ENCODE measurements at regions not wholly inside any gene's neighbourhood (a gene's known extent, or its start where the extent isn't known, plus 50 kb on each side); places are given as distances from the start of the nearest gene placed in this dataset.
"Not testable (repeated sequence)": the region's sequence is repeated elsewhere in the genome, so short reads cannot be mapped to it uniquely, and the experiment has no call there.

DNA sequence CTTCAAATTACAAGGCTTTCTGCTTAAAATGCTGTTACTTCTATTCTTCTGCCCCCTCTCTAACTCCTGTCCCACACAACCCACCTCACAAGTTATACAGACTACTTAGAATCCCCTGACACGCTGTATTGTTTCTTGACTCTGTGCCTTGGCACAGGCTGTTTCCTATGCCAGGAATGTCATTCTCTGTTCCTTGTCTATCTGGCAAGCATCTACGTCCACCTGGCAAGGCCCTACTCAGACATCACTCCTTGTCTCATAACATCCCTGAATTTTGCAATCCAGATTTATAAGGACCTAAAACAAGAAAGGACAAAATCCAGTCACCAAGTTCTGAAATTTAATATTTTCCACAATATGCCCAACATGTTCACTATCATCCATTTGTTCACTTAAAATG is 182.0 kb upstream of the CHRM3 start:
- DNase-seq = no peak

DNA sequence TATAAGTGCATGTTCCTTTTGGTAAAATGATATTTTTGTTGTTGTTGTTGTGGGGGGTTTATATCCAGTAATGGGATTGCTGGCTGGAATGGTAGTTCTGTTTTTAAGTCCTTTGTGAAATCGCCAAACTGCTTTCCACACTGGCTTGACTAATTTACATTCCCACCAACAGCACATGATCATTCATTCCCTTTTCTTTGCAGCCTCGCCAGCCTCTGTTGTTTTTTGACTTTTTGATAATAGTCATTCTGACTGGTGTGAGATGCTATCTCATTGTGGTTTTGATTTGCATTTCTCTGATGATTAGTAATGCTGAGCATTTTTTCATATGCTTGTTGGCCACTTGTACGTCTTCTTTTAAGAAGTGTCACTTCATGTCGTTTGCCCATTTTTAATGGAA is 188.5 kb upstream of the CHRM3 start:
- no peak for DNase-seq

GRCh38 chr1:239189998-239190512 is 196.3 kb upstream of the CHRM3 start:
- no peak for DNase-seq

GRCh38 chr1:239186487-239186886 is 199.9 kb upstream of the CHRM3 start:
- DNase-seq = no peak

DNA sequence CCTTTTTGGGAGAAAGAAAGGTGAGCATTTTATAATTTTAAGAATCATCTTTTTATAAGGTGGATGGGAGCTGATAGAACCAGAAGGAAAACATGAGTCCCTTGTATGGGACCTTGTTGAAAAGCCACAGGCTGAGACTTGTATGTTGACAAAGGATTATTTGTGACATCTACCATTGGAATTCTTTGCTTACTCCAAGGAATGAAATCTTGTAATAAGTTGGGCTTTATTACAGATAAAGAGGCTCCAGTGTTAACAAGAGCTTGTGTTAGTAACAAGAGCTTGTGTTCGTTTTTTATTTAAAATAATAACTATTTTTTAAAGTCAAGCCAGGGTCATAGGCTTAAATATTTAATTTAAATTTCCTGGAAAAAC is 201.1 kb upstream of the CHRM3 start:
- DNase-seq = no peak

DNA sequence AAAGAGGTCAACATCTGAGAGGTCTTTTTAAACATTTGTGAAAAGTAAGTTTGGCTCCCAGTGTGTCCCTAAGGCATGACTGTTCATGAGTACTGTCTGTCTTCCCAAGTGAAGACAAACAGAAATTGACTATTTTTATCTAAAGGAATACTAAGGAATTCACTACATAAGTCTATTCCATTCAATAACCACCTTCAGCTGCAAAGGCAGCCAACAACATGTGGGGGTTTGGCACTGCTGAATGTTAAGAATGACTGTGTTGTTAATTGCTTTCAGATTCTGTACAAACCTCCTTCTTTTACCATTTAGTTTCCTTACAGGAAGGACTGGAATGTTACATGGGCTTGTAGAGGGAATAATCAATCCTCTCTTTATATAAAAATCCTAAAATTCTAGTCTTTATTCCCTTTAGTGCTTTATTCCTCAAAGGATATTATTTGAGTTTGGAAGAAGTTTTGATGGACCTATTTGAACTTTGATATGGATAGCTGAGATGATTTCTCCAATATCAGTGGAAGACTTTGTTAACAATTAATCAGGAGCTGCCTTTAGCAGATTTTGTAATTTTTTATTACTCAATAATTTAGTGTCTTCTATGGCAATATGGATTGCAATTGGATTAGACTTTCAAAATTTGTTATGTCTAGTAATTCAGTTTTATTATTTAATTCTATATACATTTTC is 201.7 kb upstream of the CHRM3 start:
- peak; percentile 59 for DNase-seq

- DNase-seq = no peak
Measured at GRCh38 chr1:239178961-239179360, 207.4 kb upstream of the CHRM3 start.

DNA sequence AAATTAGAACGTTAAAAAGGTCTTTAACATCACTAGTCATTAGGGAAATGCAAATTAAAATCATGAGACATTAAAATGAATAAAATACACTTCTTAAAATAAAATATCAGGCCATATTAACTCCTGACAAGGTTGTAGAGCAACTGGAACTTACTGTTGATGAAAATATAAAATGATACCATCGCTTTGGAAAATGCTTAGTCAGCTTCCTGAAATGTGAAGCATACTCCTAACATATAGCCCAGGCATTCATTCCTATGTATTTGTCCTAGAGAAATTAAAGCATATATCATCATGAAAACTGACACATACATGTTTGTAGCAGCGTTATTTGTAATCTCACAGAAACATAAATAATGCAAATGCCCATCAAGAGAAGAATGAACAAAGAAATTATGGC is 211.5 kb upstream of the CHRM3 start:
- DNase-seq = no peak

- no peak for DNase-seq
Measured at GRCh38 chr1:239170828-239171227, 215.5 kb upstream of the CHRM3 start.

GRCh38 chr1:239169276-239169675 is 217.1 kb upstream of the CHRM3 start:
- DNase-seq = no peak

DNA sequence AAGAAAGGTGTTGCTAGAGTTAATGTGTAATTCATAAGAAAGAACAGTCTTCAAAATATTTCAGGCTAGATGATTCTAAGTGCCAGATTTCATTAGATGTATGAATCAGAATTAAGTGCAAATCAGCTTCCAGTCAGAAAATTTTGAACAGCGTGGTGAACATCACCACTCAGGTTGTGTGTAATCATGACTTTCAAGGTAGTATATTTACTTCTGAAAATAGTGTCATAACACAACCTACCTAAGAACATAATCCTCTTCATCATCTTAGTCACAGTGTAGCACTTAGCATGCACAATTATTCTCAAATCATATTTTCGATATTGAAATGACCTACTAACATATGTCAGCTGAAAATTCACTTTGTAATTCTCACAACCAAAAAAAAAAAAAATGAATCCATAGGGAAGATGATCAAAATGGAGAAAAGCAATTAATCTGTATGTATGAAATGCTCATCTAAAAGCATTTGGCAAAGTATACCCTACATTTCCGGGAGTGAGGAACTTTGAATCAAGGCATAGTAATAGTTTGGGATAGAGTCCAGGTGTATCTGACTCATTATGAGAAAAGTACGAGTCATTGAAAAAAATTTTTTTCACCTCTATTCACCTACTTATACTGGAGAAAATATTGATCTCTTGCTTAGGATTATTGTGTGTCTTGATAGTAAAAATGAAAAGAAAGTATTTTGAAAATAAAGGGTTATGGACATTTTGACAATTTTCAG is 221.8 kb upstream of the CHRM3 start:
- DNase-seq = no peak

DNA sequence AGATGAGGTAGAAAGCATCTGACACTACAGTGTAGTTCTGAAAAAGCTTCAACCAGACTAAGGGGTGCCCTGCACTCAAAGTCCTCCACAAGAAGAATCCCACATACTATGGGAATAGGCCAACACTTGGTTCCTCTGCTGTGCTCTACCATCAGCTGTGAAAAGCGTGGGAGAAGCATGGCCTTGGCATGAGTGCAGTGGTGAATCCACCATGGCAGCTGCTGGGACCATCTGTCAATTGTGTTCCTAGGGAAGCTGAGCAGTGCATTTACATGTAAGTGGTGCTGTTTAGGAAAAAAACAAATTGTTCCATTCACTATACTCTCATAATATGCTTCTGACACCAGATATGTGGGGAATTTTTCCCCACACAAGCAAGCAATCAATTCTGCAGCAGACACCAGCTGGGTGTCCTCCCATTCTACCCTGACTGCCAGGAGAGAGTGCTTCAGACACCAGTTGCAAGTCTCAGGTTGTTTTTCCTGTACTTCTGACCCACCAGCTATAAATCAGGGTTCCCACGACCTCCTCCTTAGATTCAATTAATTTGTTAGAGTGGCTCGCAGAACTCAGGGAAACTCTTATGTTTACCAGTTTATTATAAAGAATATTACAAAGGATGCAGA is 230.8 kb upstream of the CHRM3 start:
- DNase-seq = peak; percentile 47

GRCh38 chr1:239151937-239152336 is 234.4 kb upstream of the CHRM3 start:
- DNase-seq = no peak

GRCh38 chr1:239140968-239141367 is 245.4 kb upstream of the CHRM3 start:
- no peak for DNase-seq

- DNase-seq = no peak
Measured at GRCh38 chr1:239139801-239140200, 246.6 kb upstream of the CHRM3 start.

DNA sequence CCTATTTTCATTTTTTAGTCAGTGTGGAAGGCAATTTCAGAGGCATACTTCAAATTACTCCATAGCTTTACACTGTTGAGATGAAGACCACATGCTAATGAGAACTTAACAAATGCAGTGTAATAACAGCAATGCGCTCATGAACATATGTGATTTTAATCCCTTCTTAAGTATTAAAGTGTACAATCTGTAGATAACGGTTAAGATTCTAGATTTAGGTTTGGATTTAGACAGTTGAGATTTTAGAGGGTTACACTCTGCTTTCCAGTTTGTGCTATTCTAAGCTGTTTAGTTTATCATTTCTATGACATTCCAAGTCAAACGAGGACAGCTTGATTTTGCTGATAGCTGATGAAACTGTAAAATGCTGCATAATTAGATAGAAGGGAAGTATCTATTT is 257.8 kb upstream of the CHRM3 start:
- DNase-seq = no peak

- DNase-seq = no peak
Measured at GRCh38 chr1:239126884-239127283, 259.5 kb upstream of the CHRM3 start.

DNA sequence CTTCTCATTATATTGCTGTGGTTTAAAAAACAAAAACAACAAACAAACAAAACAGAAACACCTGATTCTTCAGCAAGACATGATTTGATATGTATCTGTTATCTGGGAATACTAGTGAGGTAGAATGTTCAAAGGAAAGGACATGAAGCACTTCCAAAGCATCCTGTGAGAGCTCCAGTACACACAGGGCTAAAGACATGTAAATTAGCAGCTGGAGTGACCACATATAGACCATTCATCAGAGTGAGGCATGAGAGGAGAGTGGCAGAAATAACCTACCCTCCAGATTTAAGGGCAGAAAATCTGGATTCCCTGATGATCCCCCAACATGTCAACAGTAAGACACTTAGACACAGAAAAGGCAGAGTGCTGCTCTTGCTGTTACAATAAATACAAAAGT is 260.5 kb upstream of the CHRM3 start:
- no peak for DNase-seq

DNA sequence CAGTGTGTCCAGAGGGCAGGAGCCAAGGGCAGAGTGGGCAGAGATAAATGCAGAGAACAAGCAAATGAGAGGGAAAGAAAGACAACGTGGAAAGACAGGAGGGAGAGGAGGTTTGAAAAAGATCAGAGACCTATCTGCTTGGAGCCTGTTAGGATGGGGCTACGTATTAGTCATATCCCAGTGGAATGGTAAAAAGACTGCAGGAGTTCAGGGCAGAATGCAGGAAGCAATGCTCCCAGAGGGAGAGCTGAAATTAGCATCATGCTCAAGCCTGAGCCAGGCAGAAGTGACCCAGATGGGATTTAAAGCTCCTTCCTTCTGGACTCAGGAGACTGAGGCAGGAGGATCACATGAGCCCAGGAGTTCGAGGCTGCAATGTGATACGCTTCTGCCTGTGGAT is 261.3 kb upstream of the CHRM3 start:
- no peak for DNase-seq

DNA sequence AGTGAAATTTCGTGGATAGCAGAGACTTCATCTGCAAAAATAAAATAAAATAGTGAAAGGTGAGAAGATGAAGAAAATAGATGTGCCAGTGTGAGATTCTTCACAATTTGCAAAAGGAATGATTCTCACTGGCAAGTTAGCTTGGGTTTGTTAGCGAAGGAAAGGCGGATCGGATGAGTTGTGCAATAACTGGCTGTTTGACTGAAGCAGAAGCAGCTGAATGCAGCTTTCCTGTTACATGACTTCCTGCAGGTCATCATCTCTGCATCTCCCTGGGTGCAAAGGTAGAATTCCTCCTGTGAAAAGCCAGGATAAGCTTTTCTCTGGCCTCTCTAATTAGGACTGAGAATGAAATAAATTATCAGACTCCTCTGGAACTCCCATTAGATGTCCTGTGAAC is 263.1 kb upstream of the CHRM3 start:
- no peak for DNase-seq

DNA sequence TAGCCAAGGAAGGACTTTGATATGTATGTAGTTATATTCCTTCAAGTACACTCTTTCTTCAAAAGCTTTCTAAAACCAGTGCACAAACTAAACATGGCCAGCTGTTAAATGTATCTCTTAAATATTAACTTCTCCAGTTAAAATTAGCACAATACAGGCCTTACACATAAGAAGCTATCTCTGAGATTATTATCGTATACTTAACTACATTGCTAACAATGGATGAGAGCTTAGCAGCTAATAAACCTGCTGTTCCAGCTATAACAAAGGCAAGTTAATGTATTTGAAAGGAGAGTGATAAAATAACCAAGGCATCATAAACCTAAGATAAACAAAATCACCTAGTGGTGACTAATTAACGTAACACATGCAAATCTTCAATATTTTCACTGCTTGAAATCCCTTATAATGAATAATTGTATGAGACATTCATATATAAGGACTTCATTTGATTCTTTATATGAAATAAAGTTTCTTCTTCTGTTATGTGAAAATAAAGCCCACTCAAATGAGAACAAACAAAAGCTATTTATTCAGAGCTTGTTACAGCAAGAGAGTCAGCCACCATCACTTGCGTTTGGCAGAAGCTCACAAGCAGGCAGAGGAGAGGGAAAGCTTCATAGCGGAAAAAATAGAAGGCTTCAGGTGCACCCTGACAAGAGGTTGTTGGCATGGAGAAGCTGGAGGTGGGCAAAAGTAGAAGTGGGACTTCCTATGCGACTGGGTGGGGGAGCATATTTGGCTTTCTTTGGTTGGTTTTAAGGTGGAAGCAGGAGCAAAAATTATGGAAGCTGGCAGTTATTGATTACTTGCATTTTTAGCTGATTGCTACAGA is 274.1 kb upstream of the CHRM3 start:
- DNase-seq = no peak

DNA sequence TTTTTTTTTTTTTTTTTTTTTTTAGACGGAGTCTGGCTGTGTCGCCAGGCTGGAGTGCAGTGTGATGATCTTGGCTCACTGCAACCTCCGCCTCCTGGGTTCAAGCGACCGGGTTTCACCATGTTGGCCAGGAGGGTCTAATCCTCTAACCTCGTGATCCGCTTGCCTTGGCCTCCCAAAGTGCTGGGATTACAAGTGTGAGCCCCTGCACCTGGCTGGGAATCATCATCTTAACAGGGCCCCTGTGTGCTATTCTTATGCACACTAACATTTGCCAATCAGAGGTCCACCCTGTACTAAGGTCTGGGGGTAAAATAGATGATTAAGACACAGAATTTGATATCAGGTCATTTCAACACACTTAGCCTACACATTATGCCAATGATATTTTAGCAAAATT is 278.7 kb upstream of the CHRM3 start:
- DNase-seq = no peak

- DNase-seq = not testable (repeated sequence)
Measured at GRCh38 chr1:239106689-239107088, 279.7 kb upstream of the CHRM3 start.
